Fibroblast of lung (primary cell): ENCODE measurements at regions not wholly inside any gene's neighbourhood (a gene's known extent, or its start where the extent isn't known, plus 50 kb on each side); places are given as distances from the start of the nearest gene placed in this dataset.

ENCODE experiments used
- DNase-seq, 2 donors: peaks; one replicate each; pipeline versions ENCODE4 v3.0.0 to v3.0.0-alpha.2; 2010; ENCODE audit warnings: low read depth in 2 of 2
- H2AFZ ChIP-seq: 2 replicates; pipeline ENCODE4 v1.5.1; 2012; ENCODE audit warnings: low read length, control low read depth, inconsistent platforms
- H3K27ac ChIP-seq: 2 replicates; pipeline ENCODE4 v1.5.1; 2011; ENCODE audit warnings: low read length, control low read depth; ENCODE audit not compliant: insufficient read depth
- H3K27me3 ChIP-seq: 2 replicates; pipeline ENCODE4 v1.5.1; 2011; ENCODE audit warnings: mild to moderate bottlenecking, low read length; ENCODE audit not compliant: control insufficient read depth, insufficient read depth
- H3K36me3 ChIP-seq: 2 replicates; pipeline ENCODE4 v1.5.1; 2011; ENCODE audit warnings: low read length; ENCODE audit not compliant: control insufficient read depth, insufficient read depth
- H3K4me1 ChIP-seq: 2 replicates; pipeline ENCODE4 v1.5.1; 2011; ENCODE audit warnings: low read length; ENCODE audit not compliant: control insufficient read depth, insufficient read depth; ENCODE audit errors: extremely low read depth
- H3K4me2 ChIP-seq: 2 replicates; pipeline ENCODE4 v1.5.1; 2011; ENCODE audit warnings: low read length, control low read depth; ENCODE audit not compliant: insufficient read depth; ENCODE audit errors: extremely low read depth
- H3K4me3 ChIP-seq, 4 experiments: fragments of 200-600 bp in 1 of 4; sonication (generic) in 1 of 4; replicated peaks in 1 of 4; 2 replicates each; pipeline ENCODE4 v1.5.1; 2011 to 2016; ENCODE audit warnings: low read length in 4 of 4, low read depth in 3 of 4, mild to moderate bottlenecking in 3 of 4, control low read depth in 2 of 4, inconsistent platforms in 1 of 4, mixed read lengths in 1 of 4; ENCODE audit not compliant: insufficient read depth in 1 of 4; ENCODE audit errors: control extremely low read depth in 1 of 4
- H3K79me2 ChIP-seq: 2 replicates; pipeline ENCODE4 v1.5.1; 2012; ENCODE audit warnings: mild to moderate bottlenecking, low read length, inconsistent platforms; ENCODE audit not compliant: control insufficient read depth, insufficient read depth
- H3K9ac ChIP-seq: 2 replicates; pipeline ENCODE4 v1.5.1; 2011; ENCODE audit warnings: mild to moderate bottlenecking, low read length, control low read depth; ENCODE audit not compliant: insufficient read depth
- H3K9me3 ChIP-seq: 2 replicates; pipeline ENCODE4 v1.5.1; 2012; ENCODE audit warnings: low read depth, low read length; ENCODE audit not compliant: control insufficient read depth, insufficient read depth
- H4K20me1 ChIP-seq: 2 replicates; pipeline ENCODE4 v1.5.1; 2011; ENCODE audit warnings: low read length; ENCODE audit not compliant: control insufficient read depth, insufficient read depth; ENCODE audit errors: extremely low read depth
- EZH2 ChIP-seq: IDR thresholded peaks from 2 replicates; pipeline ENCODE4 v1.5.1; 2012; ENCODE audit warnings: low read length, control low read depth, mild to moderate bottlenecking; ENCODE audit errors: missing control alignments
- TF ChIP-seq, protein P1 (sequence below), 2 donors: IDR thresholded peaks in 1 of 2; conservative IDR thresholded peaks in 1 of 2; 1 replicate in 1 of 2; 2 replicates in 1 of 2; pipeline ENCODE4 v1.5.1; 2011 to 2012; ENCODE audit warnings: low read length in 2 of 2, control low read depth in 1 of 2, inconsistent platforms in 1 of 2, low read depth in 1 of 2, mild to moderate bottlenecking in 1 of 2

GRCh38 chr2:109053716-109054115 lies 64.7 kb upstream of the EDAR start:
- Histone ChIP-seq H3K9ac (no peak overlapping the region), H3K27ac (no peak overlapping the region), H4K20me1 (no peaks in the 10 kb centered on the region), H3K4me1 (no peaks in the 10 kb centered on the region), H3K36me3 (no peaks in the 10 kb centered on the region), H3K4me3 (no peak overlapping the region), H3K9me3 (no peaks in the 10 kb centered on the region), H3K27me3 (peaks cover 12% of the 10 kb centered on the region), H3K79me2 (no peaks in the 10 kb centered on the region), H2AFZ (no peak overlapping the region), H3K4me2 (no peak overlapping the region)
- TF ChIP-seq, protein P1, sequence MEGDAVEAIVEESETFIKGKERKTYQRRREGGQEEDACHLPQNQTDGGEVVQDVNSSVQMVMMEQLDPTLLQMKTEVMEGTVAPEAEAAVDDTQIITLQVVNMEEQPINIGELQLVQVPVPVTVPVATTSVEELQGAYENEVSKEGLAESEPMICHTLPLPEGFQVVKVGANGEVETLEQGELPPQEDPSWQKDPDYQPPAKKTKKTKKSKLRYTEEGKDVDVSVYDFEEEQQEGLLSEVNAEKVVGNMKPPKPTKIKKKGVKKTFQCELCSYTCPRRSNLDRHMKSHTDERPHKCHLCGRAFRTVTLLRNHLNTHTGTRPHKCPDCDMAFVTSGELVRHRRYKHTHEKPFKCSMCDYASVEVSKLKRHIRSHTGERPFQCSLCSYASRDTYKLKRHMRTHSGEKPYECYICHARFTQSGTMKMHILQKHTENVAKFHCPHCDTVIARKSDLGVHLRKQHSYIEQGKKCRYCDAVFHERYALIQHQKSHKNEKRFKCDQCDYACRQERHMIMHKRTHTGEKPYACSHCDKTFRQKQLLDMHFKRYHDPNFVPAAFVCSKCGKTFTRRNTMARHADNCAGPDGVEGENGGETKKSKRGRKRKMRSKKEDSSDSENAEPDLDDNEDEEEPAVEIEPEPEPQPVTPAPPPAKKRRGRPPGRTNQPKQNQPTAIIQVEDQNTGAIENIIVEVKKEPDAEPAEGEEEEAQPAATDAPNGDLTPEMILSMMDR (conservative IDR thresholded peaks at IDR 0.05 in 1 of 2, IDR thresholded peaks at IDR 0.05 in 1 of 2; ENCODE audit: low read depth in 1 of 2, low read length in 2 of 2), result no peak
- no peak for DNase-seq

DNA sequence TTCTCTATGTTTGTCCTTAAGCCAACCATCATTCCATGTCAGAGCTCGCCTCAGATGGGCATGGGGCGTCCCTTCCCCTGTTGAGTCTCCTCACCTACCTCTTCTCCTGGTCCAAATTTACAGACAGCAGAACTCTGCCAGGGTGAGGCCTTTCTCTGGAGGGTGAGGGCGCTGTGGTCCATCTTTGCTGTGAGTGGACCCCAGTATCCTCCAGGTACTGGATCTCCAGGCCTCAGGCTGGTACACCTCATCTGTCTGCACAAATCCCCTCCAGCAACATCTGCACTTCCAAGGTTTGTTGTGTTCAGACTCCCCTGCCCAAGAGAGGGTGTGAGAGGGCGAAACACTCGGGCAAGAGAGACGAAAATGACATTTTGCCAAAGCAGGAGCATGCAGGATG lies 63.9 kb upstream of the EDAR start:
- no peak for TF ChIP-seq EZH2
- TF ChIP-seq, protein P1 (conservative IDR thresholded peaks at IDR 0.05 in 1 of 2, IDR thresholded peaks at IDR 0.05 in 1 of 2; ENCODE audit: low read depth in 1 of 2, low read length in 2 of 2), result no peak

GRCh38 chr2:109049022-109049421 lies 60.0 kb upstream of the EDAR start:
- Histone ChIP-seq H4K20me1 (no peaks in the 10 kb centered on the region), H3K4me1 (no peaks in the 10 kb centered on the region), H3K79me2 (no peaks in the 10 kb centered on the region), H3K4me2 (no peak overlapping the region), H3K27ac (no peak overlapping the region), H3K4me3 (no peak overlapping the region), H3K9ac (no peak overlapping the region), H3K9me3 (no peaks in the 10 kb centered on the region), H2AFZ (no peak overlapping the region), H3K27me3 (peaks cover 8% of the 10 kb centered on the region), H3K36me3 (no peaks in the 10 kb centered on the region)
- no peak for DNase-seq
- no peak for TF ChIP-seq EZH2
- TF ChIP-seq, protein P1 (conservative IDR thresholded peaks at IDR 0.05 in 1 of 2, IDR thresholded peaks at IDR 0.05 in 1 of 2; ENCODE audit: low read depth in 1 of 2, low read length in 2 of 2), result no peak

More for the DNA sequence above, 63.9 kb upstream of the EDAR start:
- no peak for DNase-seq
- no peak overlapping the region for H3K4me3 ChIP-seq
- no peaks in the 10 kb centered on the region for H3K9me3 ChIP-seq
- no peak overlapping the region for H3K27ac ChIP-seq
- H2AFZ ChIP-seq, result no peak overlapping the region
- H3K4me1 ChIP-seq, result no peaks in the 10 kb centered on the region
- no peak overlapping the region for H3K9ac ChIP-seq
- no peaks in the 10 kb centered on the region for H3K79me2 ChIP-seq
- H3K4me2 ChIP-seq, result no peak overlapping the region
- no peaks in the 10 kb centered on the region for H4K20me1 ChIP-seq
- peaks cover 10% of the 10 kb centered on the region for H3K27me3 ChIP-seq
- no peaks in the 10 kb centered on the region for H3K36me3 ChIP-seq
